Mesenteric fat pad (tissue), 1 donor: ENCODE measurements at regions not wholly inside any gene's neighbourhood (a gene's known extent, or its start where the extent isn't known, plus 50 kb on each side); places are given as distances from the start of the nearest gene placed in this dataset.

Source experiments
- DNase-seq: peaks from one replicate; pipeline ENCODE4 v3.0.0-alpha.2; 2020; ENCODE audit warnings: low spot score
- donor health status: DM: yes; HTN: yes; CAD: no.

DNA sequence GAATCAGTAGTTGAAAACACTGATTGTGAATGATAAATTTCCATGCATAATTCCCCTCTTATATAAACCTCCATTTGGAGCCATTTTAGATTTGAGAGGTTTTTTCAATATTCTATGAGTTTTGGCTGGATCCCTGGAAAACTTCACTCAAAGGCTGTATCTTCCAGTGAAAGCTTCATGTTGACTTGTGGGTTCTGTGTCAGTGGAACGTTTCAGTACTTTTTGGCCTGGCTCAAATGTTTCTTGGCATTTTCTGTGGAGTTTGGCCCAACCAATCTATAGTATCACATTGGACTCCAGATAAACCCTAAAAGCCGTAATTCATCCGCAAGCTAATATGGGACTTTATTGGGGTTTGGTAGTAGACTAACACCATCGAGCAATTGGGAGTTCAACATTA is 172.6 kb upstream of the PRPS1L1 start:
- DNase-seq, result no peak

GRCh38 chr7:18200855-18201254 is 173.2 kb upstream of the PRPS1L1 start:
- DNase-seq, result no peak

DNA sequence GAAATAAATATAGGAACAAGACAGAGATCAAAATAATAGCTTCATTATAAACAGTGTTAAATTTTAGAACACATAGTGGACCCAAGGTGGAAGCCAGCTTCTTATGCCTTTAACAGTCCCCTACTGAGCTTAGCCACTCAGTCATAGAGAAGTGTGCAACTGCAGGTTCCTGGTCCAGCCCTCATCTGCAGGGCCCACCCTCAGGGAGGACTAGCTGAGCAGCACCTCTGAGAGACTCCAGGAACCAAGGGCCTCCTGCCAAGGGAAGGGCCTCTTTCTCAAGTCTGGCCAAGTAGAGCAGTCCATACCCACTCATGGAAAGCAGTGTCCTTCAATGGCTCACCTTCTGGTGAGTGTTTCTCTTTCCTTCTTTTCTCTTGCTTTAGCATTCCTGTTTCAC is 173.7 kb upstream of the PRPS1L1 start:
- DNase-seq, result no peak

DNA sequence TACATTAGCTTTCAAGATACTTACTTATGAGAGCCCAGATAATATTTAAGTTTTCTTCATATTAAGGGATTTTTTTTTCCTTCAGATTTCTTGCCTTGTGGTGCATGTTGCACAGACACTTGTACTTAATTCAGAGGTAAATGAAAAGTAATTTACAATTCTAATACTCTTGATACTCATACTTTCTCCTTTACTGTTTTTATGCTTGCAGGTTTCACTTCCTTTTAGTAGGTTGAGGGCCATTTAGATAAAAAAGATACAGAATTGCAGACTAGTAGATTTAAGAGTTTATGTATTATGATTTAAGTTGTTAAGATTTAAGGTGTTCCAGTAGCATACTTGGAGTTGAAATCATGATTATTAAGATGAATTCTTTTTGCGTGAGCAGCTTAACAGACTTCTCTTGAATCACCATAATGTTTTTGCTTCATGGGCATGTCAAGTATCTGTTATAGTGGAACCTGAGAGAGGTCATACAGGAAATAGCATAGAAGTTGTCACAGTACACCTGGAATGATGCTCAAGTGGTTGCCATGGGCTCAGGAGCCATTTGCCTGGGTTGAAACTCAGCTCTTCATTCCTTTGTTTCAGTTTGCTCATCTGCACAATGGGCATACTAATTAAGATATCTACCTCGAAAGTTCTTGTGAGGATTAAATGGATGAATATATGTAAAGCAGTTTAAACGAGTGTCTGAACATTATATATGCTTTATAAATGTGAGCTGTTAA is 174.8 kb upstream of the PRPS1L1 start:
- DNase-seq, result no peak

- DNase-seq, result no peak
Measured at GRCh38 chr7:18206331-18206730, 178.7 kb upstream of the PRPS1L1 start.

- no peak for DNase-seq
Measured at GRCh38 chr7:18208921-18209320, 181.3 kb upstream of the PRPS1L1 start.

GRCh38 chr7:18210377-18210776 is 182.7 kb upstream of the PRPS1L1 start:
- DNase-seq, result no peak

DNA sequence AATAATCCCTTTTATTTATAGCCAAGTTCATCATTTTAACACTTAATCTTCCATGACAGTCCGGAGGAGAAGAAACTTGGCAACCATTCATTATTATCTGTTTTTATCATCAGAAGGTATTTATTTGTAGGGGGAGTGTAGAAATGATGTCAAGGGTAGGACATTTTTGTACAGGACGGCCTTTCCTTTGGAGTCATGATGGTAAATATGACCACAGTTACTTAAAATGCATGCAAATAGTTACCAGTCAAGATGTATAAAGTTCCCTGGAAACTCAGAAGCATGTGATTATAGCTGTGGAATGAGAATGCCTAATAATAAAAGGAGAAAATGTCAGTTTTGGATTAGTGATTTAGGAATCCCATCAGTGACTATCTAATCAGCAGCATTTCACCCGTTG is 183.1 kb upstream of the PRPS1L1 start:
- no peak for DNase-seq

DNA sequence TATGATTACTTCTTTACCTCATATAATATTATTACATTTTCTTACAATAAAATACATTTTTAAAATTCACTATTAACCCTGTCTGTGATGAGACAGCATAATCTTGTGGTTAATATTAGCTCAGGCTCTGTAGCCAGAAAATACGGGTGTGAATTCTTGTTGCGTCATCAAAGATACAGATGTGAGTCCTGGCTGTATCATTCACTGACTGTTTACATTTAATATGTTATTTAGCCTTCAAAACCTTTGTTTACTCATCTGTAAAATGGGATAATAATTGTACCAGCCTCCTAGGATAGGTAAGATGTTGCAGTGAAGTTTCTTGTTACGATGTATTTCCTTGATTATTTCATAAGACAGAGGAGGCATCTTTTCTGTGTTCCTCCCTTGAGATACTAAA is 184.7 kb upstream of the PRPS1L1 start:
- DNase-seq, result no peak

- DNase-seq, result no peak
Measured at GRCh38 chr7:18212758-18213157, 185.1 kb upstream of the PRPS1L1 start.

- no peak for DNase-seq
Measured at GRCh38 chr7:18213652-18214051, 186.0 kb upstream of the PRPS1L1 start.

DNA sequence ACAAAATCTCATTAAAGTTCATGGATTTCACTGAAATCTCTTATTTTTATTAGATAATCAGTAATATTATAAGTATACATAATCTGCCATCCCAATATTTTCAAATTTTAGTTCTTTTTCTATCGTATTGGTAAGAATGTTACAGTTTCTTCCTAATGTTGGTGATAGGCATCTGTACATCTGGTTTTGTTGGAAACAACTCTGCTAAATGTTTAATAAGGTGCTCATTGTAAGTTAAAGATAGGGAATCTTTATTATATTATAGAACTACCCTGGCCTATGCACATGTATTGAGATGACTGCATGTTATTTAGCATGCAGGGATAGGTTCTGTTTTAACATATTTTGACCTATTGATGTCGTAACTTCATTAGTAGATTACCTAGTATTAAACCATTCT is 188.6 kb upstream of the PRPS1L1 start:
- DNase-seq, result no peak

GRCh38 chr7:18221377-18222293 is 194.0 kb upstream of the PRPS1L1 start:
- no peak for DNase-seq

DNA sequence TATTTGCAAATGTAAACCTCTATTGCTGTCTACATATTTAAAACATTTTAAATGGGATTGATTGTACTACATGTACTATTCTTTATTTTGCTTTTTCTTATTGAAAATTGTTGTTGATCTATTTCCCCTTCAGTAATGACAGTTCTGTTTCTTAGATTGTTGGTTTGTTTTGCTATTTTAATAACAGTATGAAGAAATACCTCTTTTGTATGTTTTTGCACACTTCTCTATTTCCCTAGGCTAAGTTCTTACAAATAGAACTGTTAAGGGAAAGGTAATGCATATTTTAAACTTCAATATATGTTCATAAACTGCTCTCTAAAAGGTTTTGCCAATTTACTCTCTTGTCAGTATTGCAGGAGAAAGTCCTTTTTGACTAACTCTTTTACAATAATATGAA is 195.0 kb upstream of the PRPS1L1 start:
- DNase-seq, result no peak

GRCh38 chr7:18224138-18224537 is 196.5 kb upstream of the PRPS1L1 start:
- DNase-seq, result no peak

DNA sequence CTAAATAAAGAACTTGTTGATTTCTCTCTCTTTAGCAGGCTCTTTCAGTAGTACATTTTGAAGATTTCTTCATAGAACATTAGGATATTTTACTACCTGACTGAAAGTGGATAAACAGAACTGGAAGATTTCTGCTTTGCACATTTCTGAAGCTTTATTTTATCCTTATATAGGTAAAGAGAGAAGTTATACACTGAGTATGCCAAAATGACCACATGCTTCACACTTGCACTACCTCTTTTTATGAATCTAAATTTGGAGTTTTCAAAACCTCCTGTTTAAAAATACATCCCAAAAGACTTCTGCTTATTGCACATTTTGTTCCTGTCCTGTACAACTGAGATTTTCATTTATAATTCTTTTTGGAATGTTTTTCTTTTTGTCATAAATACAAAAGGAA is 197.4 kb upstream of the PRPS1L1 start:
- DNase-seq, result no peak

GRCh38 chr7:18226598-18226997 is 199.0 kb upstream of the PRPS1L1 start:
- no peak for DNase-seq

DNA sequence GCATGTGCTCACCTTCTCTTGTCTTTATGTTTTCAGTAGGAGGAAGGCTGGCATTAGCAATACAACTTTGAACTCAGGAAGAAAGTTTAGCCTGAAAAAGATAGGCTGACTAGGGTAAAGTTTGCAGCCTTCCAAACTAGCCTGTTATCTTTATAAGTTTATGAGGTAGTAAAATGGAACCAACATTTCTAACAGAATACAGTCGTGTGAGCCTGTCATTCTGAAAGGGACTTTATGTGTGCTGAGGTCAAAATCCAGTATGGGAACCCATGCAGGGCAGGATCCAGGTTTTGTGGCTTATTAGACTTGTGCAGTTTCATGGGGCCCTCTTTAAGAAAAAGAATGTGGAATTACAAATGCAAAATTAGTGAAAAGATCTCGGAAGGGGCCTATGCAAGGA is 201.0 kb upstream of the PRPS1L1 start:
- no peak for DNase-seq

- DNase-seq, result no peak
Measured at GRCh38 chr7:18230271-18230670, 202.6 kb upstream of the PRPS1L1 start.

- DNase-seq, result no peak
Measured at GRCh38 chr7:18231854-18232253, 204.2 kb upstream of the PRPS1L1 start.

- no peak for DNase-seq
Measured at GRCh38 chr7:18234519-18234918, 206.9 kb upstream of the PRPS1L1 start.

DNA sequence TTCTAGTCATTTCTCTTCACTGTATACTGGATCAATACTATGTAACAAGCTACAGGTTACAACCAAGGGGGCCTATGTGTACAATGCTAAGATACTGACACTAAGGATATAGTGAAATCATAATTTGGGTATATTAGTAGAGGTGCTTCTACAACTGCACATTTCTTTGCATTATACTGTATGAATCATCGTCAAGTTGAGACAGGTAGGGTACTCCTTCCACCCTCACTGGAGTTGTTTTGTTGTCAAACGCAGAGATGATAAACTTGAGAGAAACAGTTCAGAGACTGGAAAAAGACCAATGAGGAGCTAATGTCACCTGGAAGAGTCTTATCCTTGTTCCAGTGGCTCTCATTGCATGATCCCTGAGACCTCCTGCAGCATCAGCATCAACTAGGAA is 208.2 kb upstream of the PRPS1L1 start:
- DNase-seq, result no peak

- DNase-seq, result no peak
Measured at GRCh38 chr7:18239212-18239611, 211.6 kb upstream of the PRPS1L1 start.
